MM.1S (cell line): ENCODE measurements at regions not wholly inside any gene's neighbourhood (a gene's known extent, or its start where the extent isn't known, plus 50 kb on each side); places are given as distances from the start of the nearest gene placed in this dataset.

Source experiments
- DNase-seq: peaks from one replicate; pipeline ENCODE4 v3.0.0-alpha.2; 2015
- H2AFZ ChIP-seq: fragments of 300-600 bp; sonication (generic); 2 replicates; pipeline ENCODE4 v1.6.0; 2016; ENCODE audit warnings: antibody characterized with exemption, low read length
- H3F3A ChIP-seq: fragments of 300-600 bp; sonication (generic); 2 replicates; pipeline ENCODE4 v1.6.1; 2016; ENCODE audit warnings: mild to moderate bottlenecking, antibody characterized with exemption, low read length, moderate library complexity, mixed read lengths; ENCODE audit not compliant: insufficient read depth
- H3K27ac ChIP-seq: fragments of 300-600 bp; sonication (generic); 2 replicates; pipeline ENCODE4 v1.5.1; 2016; ENCODE audit warnings: mild to moderate bottlenecking, low read length
- H3K27me3 ChIP-seq: fragments of 300-600 bp; sonication (generic); replicated peaks from 2 replicates; pipeline ENCODE4 v1.6.0; 2016; ENCODE audit warnings: low read length; ENCODE audit not compliant: insufficient read depth
- H3K36me3 ChIP-seq: fragments of 300-600 bp; sonication (generic); replicated peaks from 2 replicates; pipeline ENCODE4 v1.6.1; 2016; ENCODE audit warnings: mild to moderate bottlenecking, low read length, mixed read lengths; ENCODE audit not compliant: insufficient read depth
- H3K4me1 ChIP-seq: fragments of 300-600 bp; sonication (generic); 2 replicates; pipeline ENCODE4 v1.6.1; 2016; ENCODE audit warnings: low read length, mixed read lengths
- H3K4me2 ChIP-seq: fragments of 300-600 bp; sonication (generic); 2 replicates; pipeline ENCODE4 v1.6.0; 2016; ENCODE audit warnings: low read depth, low read length
- H3K4me3 ChIP-seq: fragments of 300-600 bp; sonication (generic); 2 replicates; pipeline ENCODE4 v1.5.1; 2016; ENCODE audit warnings: low read length, mixed read lengths
- H3K79me2 ChIP-seq: fragments of 300-600 bp; sonication (generic); 2 replicates; pipeline ENCODE4 v1.6.1; 2016; ENCODE audit warnings: mixed run types, low read length, mixed read lengths
- H3K9ac ChIP-seq: fragments of 300-600 bp; sonication (generic); 2 replicates; pipeline ENCODE4 v1.6.1; 2016; ENCODE audit warnings: low read length, mixed read lengths
- H3K9me2 ChIP-seq: fragments of 300-600 bp; sonication (generic); replicated peaks from 2 replicates; pipeline ENCODE4 v1.6.1; 2016; ENCODE audit warnings: mild to moderate bottlenecking, low read length, mixed read lengths; ENCODE audit not compliant: insufficient read depth
- H3K9me3 ChIP-seq: fragments of 300-600 bp; sonication (generic); replicated peaks from 2 replicates; pipeline ENCODE4 v1.6.1; 2016; ENCODE audit warnings: mild to moderate bottlenecking, low read length, mixed read lengths; ENCODE audit not compliant: insufficient read depth
- H4K20me1 ChIP-seq: fragments of 300-600 bp; sonication (generic); 2 replicates; pipeline ENCODE4 v1.6.1; 2016; ENCODE audit warnings: mild to moderate bottlenecking, low read length, moderate library complexity, mixed read lengths; ENCODE audit not compliant: insufficient read depth
- EZH2 ChIP-seq: fragments of 300-600 bp; sonication (generic); optimal IDR thresholded peaks from 2 replicates; pipeline ENCODE3; 2017; ENCODE audit warnings: low read depth, mild to moderate bottlenecking, antibody characterized with exemption, low read length, mixed read lengths
- EZH2phosphoT487 ChIP-seq: fragments of 300-600 bp; sonication (generic); IDR thresholded peaks from 2 replicates; pipeline ENCODE4 v1.6.1; 2018; ENCODE audit warnings: antibody characterized with exemption, low read length
- TF ChIP-seq, protein P1 (sequence below): fragments of 300-600 bp; sonication (generic); IDR thresholded peaks from 2 replicates; pipeline ENCODE4 v1.5.1; 2016; ENCODE audit warnings: antibody characterized with exemption, low read length, mixed read lengths

- Histone ChIP-seq H3K36me3 (no peaks in the 10 kb centered on the region), H3K4me2 (no peak overlapping the region), H4K20me1 (no peaks in the 10 kb centered on the region), H3K9ac (no peak overlapping the region), H3K4me1 (no peaks in the 10 kb centered on the region), H3K9me2 (no peaks in the 10 kb centered on the region), H3K27ac (no peak overlapping the region), H3K79me2 (no peaks in the 10 kb centered on the region), H3F3A (no peaks in the 10 kb centered on the region), H3K27me3 (no peaks in the 10 kb centered on the region), H3K9me3 (no peaks in the 10 kb centered on the region), H2AFZ (no peak overlapping the region), H3K4me3 (no peak overlapping the region)
- DNase-seq = no peak
- no peak for TF ChIP-seq EZH2phosphoT487
- TF ChIP-seq, protein P1, sequence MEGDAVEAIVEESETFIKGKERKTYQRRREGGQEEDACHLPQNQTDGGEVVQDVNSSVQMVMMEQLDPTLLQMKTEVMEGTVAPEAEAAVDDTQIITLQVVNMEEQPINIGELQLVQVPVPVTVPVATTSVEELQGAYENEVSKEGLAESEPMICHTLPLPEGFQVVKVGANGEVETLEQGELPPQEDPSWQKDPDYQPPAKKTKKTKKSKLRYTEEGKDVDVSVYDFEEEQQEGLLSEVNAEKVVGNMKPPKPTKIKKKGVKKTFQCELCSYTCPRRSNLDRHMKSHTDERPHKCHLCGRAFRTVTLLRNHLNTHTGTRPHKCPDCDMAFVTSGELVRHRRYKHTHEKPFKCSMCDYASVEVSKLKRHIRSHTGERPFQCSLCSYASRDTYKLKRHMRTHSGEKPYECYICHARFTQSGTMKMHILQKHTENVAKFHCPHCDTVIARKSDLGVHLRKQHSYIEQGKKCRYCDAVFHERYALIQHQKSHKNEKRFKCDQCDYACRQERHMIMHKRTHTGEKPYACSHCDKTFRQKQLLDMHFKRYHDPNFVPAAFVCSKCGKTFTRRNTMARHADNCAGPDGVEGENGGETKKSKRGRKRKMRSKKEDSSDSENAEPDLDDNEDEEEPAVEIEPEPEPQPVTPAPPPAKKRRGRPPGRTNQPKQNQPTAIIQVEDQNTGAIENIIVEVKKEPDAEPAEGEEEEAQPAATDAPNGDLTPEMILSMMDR = no peak
- no peak for TF ChIP-seq EZH2
Measured at GRCh38 chr10:31648966-31649365, 279.7 kb downstream of the ARHGAP12 start.

- Histone ChIP-seq H3K27me3 (no peaks in the 10 kb centered on the region), H2AFZ (no peak overlapping the region), H3F3A (no peaks in the 10 kb centered on the region), H3K9ac (no peak overlapping the region), H3K27ac (no peak overlapping the region), H3K9me3 (no peaks in the 10 kb centered on the region), H3K79me2 (no peaks in the 10 kb centered on the region), H3K9me2 (no peaks in the 10 kb centered on the region), H3K4me3 (no peak overlapping the region), H4K20me1 (no peaks in the 10 kb centered on the region), H3K4me2 (no peak overlapping the region), H3K4me1 (no peaks in the 10 kb centered on the region), H3K36me3 (no peaks in the 10 kb centered on the region)
- DNase-seq = no peak
- TF ChIP-seq EZH2phosphoT487 = no peak
- TF ChIP-seq, protein P1 = no peak
- no peak for TF ChIP-seq EZH2
Measured at GRCh38 chr10:31647861-31648260, 280.8 kb downstream of the ARHGAP12 start.

GRCh38 chr10:31646519-31646918 lies 282.1 kb downstream of the ARHGAP12 start:
- no peak overlapping the region for H3K4me3 ChIP-seq
- H4K20me1 ChIP-seq = no peaks in the 10 kb centered on the region
- H3K4me1 ChIP-seq = no peaks in the 10 kb centered on the region
- no peaks in the 10 kb centered on the region for H3K79me2 ChIP-seq
- no peak overlapping the region for H3K4me2 ChIP-seq
- no peak overlapping the region for H2AFZ ChIP-seq
- TF ChIP-seq EZH2 (no peak), EZH2phosphoT487 (no peak)
- TF ChIP-seq, protein P1 = no peak
- H3F3A ChIP-seq = no peaks in the 10 kb centered on the region
- no peaks in the 10 kb centered on the region for H3K9me3 ChIP-seq
- no peak for DNase-seq
- no peaks in the 10 kb centered on the region for H3K27me3 ChIP-seq
- no peaks in the 10 kb centered on the region for H3K36me3 ChIP-seq
- no peak overlapping the region for H3K9ac ChIP-seq
- H3K9me2 ChIP-seq = no peaks in the 10 kb centered on the region
- no peak overlapping the region for H3K27ac ChIP-seq

GRCh38 chr10:31645786-31646185 lies 282.8 kb downstream of the ARHGAP12 start:
- TF ChIP-seq EZH2phosphoT487 (no peak), EZH2 (no peak)
- TF ChIP-seq, protein P1 = no peak

More at GRCh38 chr10:31645786-31646185, 282.8 kb downstream of the ARHGAP12 start:
- no peak for DNase-seq
- no peaks in the 10 kb centered on the region for H3K9me3 ChIP-seq
- no peak overlapping the region for H3K4me2 ChIP-seq
- H3K4me3 ChIP-seq = no peak overlapping the region
- H3F3A ChIP-seq = no peaks in the 10 kb centered on the region
- no peaks in the 10 kb centered on the region for H3K36me3 ChIP-seq
- H3K9ac ChIP-seq = no peak overlapping the region
- no peaks in the 10 kb centered on the region for H3K79me2 ChIP-seq
- H2AFZ ChIP-seq = no peak overlapping the region
- H3K27ac ChIP-seq = no peak overlapping the region
- H3K27me3 ChIP-seq = no peaks in the 10 kb centered on the region
- H4K20me1 ChIP-seq = no peaks in the 10 kb centered on the region
- H3K9me2 ChIP-seq = no peaks in the 10 kb centered on the region
- no peaks in the 10 kb centered on the region for H3K4me1 ChIP-seq
